Neural progenitor cell (in vitro differentiated cells): ENCODE measurements at regions not wholly inside any gene's neighbourhood (a gene's known extent, or its start where the extent isn't known, plus 50 kb on each side); places are given as distances from the start of the nearest gene placed in this dataset.

Experiments used
- CTCF ChIP-seq: fragments of 200-600 bp; sonication (generic); IDR thresholded peaks from 2 replicates; pipeline ENCODE4 v1.5.1; 2017; ENCODE audit warnings: antibody characterized with exemption, mild to moderate bottlenecking
- EZH2 ChIP-seq: fragments of 200-600 bp; sonication (generic); IDR thresholded peaks from 2 replicates; pipeline ENCODE4 v1.6.1; 2017; ENCODE audit warnings: antibody characterized with exemption, mild to moderate bottlenecking, moderate library complexity

- TF ChIP-seq CTCF (no peak), EZH2 (no peak)
Observed at GRCh38 chr3:13161771-13162535, 88.7 kb upstream of the IQSEC1 start.
